Activated CD8-positive, alpha-beta memory T cell treated with anti-CD3 and anti-CD28 coated beads for 48 hours (primary cell): ENCODE measurements at regions not wholly inside any gene's neighbourhood (a gene's known extent, or its start where the extent isn't known, plus 50 kb on each side); places are given as distances from the start of the nearest gene placed in this dataset.

Experiments used
- DNase-seq, 3 experiments: peaks; one replicate each; pipeline ENCODE4 v3.0.0-alpha.2; 2020; ENCODE audit warnings: low read depth in 2 of 3, low spot score in 2 of 3

DNA sequence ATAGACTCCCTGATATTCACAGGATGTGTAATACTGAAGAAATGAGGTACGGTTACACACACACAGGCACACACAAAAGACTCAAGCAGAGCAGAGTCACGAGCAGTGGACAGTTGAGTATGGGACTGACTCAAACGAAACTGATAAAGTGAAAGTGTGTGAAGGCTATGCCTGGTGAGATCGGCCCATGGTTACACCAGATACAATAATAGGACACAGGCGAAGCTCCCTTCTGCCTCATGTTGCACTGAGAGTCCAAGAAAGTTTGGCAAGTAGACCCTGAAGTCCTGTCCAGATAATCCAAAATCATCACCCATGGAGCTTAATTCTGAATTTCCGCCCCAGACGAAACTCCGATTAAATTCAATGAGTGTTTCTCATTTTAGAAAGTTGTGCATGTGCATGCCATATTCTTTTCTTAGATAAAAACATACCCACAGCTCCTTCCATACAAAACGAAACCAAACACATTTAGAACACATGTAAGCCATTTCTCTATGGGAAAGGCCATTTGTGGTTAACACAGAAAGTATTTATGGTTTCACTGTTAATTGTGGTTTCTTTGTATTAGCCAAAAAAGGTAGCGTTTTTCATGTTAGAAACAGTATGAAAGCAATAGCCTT is 567.6 kb downstream of the PLCL1 start:
- no peak for DNase-seq

DNA sequence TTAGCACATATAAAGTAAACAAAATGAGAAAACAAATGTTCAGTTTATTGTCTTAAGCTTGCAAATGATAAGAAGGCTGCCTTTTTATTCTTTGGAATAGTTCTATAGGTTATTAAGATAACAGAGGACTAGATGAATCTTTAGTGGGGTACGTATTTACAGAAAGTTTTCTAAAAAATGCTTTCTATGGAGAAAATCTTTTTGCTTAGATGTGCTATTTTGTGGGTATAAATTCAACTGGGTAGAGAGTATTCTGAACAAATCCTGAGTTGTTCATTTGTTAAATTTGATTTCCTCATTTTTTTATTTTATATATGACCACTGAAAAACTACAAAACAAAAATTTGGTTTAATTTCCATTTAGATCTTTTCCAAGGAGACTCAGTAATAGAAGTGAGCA is 566.9 kb downstream of the PLCL1 start:
- no peak for DNase-seq

DNA sequence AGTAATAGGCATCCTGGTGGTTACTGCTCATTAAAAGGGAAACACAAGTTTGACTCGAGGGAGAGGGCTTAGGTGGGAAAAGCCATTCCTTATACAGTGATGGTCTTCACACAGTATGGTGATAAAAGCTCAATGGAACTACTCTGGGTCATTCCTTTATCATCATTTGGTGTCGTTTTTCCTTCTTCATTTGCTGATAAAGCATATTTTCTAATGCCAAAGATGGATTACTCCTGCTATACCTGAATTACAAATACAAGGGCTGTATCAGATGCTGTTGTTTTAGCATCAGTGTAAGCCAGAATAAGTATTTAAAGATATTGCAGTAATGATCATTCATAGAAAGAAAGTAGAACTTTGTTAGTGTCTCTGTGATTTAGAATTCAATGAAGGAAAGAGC is 563.7 kb downstream of the PLCL1 start:
- no peak for DNase-seq

DNA sequence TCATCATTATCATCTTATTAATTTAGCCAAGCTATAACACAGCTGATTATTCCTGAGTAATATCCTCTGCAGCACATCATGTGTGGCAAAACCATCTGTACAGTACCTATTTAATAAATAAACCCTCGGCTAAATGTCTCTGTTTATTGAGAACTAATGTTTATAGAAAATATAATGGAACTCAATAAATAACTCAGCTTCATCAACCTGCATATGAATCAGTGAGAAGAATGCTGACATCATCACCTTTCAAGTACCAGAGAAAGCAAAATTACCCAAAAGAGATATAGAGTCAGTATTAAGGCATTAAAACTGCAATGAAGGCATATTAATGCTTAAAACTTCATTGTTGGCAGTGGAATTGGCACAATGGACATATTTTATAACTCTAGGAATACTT is 558.3 kb downstream of the PLCL1 start:
- DNase-seq: no peak

DNA sequence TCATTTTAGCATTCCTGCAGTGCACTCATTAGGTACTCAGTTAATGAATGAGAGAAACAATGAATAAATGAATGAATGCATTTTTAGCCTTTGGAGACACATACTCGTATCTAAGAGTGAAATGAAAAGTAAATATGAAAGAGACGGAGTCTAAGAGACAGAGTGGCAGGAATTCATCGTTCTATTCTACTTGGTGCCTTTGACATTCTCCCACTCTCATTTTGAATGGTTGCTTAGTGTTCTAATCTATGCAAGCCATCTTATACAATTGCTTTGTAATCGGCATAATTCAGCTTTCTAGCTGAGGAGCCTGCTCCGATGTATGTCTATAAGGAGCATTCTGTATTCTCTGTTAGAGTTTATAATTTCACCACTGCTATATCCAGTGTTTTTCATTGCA is 554.9 kb downstream of the PLCL1 start:
- no peak for DNase-seq

DNA sequence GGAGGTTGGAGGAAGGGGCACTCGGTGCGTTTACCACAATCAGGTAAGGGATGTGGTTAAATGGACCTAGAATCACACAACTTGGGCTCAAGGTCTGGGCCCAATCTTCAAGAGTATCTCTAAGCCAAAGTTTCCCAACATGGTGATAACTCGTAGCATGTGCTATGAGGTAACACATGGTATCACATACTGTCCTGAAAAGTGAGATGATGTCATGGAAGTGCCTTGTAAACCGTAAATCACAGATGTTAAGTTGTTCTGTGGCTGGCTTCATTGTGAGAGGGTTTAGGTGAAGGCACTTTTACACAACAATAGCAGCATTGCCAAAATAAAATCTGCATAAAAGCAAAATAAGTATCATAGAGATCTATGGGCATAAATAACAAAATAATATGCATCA is 551.8 kb downstream of the PLCL1 start:
- DNase-seq: no peak

DNA sequence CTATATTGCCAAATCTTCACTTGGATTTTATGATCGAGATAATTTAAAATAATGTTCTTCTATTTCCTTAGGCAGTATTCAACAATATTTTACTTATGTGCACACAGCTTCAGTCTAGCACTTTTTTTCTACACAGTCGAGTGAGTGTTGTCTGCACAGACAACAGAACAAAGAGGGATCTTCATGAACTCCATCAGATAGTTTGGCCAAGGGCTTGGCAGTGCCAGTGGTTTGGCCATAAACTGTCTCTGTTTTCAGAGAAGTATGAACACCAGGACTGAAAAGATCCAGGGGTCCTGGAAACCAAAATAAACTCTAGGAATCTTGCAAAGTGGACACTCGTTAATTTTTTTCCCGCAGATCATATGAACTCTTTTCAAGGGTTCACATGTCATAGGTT is 547.3 kb downstream of the PLCL1 start:
- DNase-seq: no peak

DNA sequence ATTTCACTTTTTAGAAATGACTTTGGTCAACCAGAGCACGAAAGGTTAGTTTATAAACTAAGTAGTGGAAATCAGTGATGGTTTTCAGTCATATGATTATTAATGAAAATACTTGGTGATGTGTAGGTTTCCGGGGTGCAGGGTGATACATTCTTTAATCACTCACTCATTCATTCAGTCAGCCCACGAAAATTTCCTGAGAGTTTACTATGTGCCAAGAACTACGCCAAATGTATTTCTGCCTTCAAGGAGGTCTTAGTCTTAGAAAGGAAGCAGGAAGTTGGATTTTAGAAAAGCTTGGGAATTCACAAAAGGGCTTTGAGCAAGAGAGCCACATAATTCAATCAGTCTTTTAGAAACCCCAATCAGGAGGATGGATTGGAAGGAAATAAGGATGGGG is 543.6 kb downstream of the PLCL1 start:
- no peak for DNase-seq

DNA sequence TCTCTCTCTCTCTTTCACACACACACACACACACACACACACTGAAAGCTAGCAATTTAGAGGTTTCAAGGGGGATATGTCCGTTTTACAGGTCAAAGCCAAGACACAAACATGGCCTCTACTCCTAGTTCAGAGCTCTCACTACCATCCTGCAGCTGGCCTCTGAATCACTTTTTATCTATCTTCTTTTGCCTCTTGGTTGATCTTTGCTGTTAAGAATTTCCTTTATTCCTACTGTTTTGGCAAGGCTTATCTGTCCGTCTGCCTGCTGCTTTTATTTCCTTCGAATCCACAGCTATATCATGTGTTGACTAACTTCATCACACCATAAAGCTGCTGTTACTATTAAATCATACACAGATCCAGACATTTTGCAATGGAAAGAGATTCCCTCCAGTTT is 543.0 kb downstream of the PLCL1 start:
- DNase-seq: no peak

DNA sequence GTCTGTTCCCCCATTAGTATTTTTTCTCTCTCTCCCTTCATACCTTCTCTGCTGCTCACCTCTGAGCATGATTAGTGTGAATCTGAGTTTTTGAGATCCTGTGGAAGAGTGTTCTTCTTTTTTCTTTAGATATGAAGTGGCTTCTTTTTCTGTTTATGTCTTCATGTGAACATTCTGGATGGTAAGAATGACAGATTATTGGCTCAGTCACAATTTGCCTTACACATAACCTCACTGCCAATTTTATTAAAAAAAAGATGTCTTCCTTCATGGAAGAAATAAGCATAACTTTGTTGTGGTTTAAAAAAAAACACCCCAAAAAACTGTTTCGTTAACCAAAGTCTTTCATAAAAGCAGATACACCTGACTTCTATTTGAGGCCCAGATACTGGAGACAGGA is 539.1 kb downstream of the PLCL1 start:
- DNase-seq: no peak

DNA sequence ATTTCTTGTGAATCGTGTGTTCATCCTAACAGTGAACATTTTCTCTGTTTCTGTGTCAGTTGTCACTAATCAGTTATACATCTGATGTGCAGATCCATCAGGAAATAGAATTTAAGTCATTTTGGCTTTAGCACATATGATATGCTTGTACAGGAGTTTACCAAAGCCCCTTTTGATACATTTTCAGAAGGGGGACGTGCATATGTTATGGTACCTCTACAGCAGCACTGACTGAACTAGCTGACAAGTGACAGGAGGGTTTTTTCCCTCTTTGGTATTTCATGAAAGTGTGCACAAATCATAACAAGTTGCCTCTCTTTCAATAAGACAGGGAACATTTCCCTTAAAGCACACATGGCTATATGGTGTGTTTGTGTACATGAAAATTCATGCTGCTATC is 536.5 kb downstream of the PLCL1 start:
- DNase-seq: no peak

DNA sequence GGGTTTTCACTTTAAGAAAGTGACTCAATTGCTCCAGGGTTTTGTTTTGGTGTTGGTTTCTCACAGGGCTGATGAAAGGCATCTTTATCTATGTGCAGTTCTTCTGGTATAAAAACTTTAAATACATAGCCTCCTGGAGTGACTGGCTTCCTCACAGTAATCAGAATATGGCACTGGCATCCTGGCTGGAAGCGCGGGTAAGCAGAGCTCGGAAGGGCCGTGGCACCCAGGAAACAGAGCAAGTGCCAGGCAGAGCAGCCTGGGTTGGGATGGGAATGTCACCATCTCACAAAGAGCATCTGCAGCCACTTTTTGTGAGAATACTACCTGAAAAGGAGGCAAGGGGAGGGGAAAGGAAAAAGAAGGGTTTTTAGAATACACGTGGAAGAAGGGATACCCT is 534.7 kb downstream of the PLCL1 start:
- no peak for DNase-seq

DNA sequence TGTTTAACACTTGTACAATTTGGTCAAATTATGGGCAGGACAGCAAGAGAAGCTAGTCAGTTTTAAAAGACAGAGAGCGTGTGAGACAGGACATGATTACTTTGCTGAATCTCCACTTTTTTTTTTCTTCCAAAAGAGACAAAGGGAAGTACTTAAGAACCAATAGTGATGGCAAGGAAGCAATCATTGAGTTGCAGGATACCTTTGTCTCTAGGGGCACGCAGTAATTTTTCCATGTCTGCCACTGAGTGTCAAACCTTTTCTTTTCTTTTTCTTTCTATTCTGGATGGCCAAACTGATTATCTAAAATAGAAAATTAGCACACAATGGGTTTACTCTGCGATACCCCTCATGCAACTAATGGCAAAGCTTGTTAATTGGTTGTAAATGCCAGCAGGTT is 533.0 kb downstream of the PLCL1 start:
- DNase-seq: no peak

DNA sequence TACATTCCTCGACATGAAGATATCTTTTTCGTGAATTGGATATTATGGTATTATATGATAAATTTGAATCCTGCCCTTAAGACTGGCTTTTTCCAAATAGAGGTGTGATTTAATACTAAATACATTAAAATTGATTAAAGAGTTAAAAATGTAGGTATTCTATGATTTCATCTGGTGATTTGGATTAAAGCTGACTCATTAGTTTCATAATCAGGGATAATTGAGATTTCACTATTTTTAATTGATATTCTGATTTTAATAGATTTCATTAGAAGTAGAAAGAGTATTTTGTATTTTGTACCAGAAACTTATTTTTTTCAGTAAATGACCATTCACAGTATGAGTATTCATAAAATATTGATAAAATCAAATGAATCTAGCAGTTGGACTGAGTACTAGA is 524.1 kb downstream of the PLCL1 start:
- DNase-seq: no peak

DNA sequence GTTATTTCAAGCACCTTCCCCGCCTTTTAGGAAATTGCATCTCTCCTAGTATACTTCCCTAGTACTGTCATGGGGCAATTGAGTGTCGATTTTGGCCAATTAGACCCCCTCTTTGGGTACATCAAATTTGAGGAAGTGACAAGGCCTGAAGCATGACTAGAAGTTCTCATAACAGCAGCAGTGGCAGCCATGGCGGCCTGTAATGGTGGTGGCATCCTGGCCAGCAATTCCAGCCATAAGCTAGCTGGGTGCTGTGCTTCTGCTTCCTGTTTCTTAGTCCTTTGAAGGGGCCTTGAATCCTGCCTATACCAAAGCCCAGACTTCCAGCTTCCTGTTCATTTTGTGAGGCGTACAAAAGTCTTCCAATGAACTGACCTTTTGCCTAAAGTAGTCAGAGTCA is 523.1 kb downstream of the PLCL1 start:
- DNase-seq: no peak

DNA sequence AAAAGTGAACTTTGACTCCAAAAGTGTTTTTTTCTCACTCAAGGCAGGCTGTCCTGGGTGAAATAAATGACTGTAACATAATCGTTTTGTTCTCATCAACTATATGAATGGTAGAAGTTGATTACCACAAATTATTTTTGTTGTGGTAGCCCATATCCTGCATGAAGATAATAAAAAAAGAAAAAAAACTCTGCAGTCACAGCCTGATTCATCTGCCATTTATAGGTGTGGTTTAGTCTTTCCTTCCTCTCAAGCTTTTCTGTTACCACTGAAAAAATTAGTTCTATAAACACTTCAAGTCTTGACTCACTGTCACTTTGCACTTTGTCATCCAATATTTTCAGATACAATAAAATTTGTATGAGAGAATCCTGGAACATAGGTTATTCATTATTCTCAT is 522.0 kb downstream of the PLCL1 start:
- DNase-seq: no peak

DNA sequence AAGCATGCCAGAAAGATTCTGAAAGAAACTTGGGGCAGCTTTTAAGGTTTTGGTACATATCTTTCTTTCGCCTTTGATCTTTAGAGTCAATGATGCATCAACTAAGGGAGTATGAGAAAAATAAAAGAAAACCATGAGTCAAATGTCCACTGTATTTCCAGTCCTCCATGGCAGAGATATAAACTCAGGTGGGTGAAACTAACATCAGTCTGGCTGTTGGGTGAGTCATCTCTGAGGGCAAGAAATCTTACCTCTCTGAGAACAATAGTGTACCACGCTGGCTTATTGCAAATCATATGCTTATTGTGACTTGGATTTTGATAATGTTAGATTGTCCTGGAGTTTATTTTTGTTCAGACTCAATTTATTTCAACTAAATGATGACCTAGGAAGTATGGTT is 521.0 kb downstream of the PLCL1 start:
- DNase-seq: no peak

DNA sequence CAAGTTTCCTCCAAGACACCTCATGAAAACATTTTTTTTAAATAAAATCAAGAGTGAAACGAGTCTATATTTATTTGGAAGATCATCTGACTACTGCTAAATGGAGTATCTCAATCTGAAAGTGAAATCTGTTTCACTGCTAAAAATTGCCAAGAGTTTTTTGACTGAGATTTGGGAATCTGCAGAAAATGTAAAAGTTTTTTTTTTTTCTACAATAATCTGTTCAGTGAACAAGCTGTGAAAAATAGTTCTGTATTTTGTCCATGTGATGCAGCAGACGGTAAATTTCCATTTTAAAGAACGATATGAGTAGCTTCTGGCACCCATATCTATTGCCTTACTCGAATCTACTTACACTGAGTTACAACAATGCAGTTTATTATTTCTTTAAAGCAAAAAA is 519.7 kb downstream of the PLCL1 start:
- DNase-seq: no peak

DNA sequence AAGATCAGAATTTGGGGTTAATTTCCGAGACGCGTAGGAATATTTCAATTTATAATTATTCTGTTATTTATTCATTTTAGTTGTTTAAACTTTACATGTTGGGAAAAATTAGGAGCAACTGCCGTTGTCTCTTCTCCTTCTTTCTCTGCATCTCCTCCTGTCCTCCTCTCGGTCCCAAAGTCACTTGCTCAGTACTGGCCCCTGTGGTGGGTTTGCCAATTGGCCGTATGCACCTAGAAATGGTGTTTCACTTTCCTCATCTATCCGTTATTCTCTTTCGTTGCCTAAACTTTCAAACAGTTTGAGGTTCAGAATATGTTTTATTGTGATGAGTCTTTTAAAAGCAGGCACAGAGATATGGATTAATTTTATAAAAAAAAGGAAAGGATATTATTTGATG is 517.9 kb downstream of the PLCL1 start:
- no peak for DNase-seq

DNA sequence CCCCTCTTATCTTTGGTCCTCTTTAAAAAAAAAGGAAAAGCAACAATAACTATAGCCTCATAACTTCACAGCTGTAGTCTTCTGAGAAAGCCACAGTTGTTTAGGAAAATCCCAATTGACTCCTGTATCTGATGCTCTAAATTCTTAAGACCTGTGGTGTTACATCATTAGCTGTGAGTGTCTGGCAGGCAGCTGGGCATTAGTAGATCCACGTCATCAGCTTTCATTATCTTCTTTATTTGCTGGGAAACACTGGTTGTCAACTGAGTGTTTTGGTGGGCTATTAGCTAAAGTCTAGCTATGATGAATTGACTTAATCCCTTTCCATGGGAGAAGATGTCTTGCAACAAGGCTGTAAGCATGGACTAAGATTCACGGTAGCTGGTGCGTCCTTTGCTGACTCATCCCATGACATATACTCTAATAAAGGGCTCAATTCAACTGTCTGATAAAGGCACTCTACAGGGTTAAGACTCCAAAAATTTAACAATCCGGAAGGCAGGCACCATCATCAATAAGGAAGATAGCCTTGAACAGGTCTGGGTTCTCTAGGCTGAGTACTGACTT is 517.2 kb downstream of the PLCL1 start:
- no peak for DNase-seq

DNA sequence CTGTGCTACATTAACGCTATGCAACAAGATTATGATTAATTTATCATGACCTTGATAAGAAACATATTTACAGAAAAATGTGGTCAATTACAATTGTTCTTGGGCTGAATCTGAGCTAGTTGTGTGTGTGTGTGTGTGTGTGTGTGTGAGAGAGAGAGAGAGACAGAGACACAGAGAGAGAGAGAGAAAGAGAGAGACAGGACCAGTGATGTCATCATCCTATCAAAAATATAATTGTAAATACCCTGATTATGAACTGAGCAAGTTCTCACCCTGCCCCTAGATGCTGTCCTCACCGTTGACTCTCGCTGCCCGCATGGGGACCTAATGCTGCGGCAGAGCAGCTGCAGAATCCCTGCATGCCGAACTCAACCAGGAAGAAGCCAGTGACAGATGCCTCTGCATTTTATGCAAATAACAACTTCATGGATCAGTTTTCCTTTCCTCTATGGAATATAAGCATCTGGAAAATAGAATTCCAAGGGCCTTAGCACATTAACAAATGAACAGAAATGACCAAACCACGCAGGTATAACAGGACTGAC is 512.5 kb downstream of the PLCL1 start:
- no peak for DNase-seq

DNA sequence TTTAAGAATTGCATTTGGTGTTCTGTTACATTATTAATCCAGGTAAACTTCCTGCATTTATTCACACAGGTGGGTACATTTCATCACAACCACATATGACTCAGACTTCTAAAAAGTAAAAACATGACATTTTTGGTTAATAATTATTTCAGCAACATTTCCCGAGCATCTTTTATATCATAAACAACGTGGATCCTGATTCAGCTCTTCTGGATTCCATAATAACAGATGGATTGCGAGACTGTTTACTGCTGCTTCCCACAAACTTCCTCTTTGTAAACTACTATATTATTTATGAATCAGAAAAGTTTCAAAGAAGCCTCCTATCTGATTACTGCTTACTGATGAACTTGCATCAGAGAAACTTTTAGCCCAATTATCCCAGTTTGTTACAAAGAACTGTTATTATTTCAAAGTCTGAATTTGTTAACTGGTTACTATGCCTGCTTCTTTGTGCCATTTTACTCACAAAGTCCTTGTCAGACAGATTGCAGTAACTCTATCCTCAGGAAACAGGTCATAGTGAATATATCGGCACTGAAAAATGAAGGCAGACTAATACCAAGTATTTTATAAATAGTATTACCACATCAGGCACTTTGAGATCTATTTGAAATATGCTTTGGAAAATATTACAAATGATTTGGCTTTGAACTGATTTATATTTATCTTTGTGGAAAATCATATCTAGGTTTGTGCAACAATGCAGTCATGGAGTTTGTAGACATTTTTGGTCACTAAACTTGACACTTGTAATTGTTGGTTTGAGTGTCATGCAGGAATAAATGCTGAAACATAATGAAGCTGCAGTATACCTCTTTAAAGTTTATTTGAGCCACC is 511.6 kb downstream of the PLCL1 start:
- no peak for DNase-seq
